A549 (cell line): ENCODE measurements at regions not wholly inside any gene's neighbourhood (a gene's known extent, or its start where the extent isn't known, plus 50 kb on each side); places are given as distances from the start of the nearest gene placed in this dataset.

ENCODE experiments used
- ATAC-seq, 2 experiments: fragments of 200-7000 bp in 1 of 2; fragments of >200 bp in 1 of 2; cut with Nextera tagmentation in 1 of 2; cut with Tn5 transposase in 1 of 2; 3 replicates each; pipeline versions ENCODE4 v1.8.0 to v1.9.1; 2018 to 2020; ENCODE audit warnings: mild to moderate bottlenecking in 1 of 2, moderate library complexity in 1 of 2
- CTCF ChIA-PET: fragments of 300-600 bp; sonication (Branson Sonifier 250); formaldehyde crosslinking; extraction: SDS; loops from one replicate; lab custom pipeline; 2021; ENCODE audit warnings: antibody characterized with exemption, inconsistent platforms; lab: Yijun Ruan, JAX
- POLR2A ChIA-PET: fragments of 350-600 bp; formaldehyde crosslinking; extraction: SDS; loops from one replicate; lab custom pipeline; 2021; ENCODE audit warnings: antibody characterized with exemption, inconsistent platforms; lab: Yijun Ruan, JAX
- DNase-seq, 2 experiments: peaks; one replicate each; pipeline versions ENCODE4 v3.0.0 to v3.0.0-alpha.2; 2011 to 2016; ENCODE audit warnings: low read depth in 1 of 2, low spot score in 1 of 2
- FAIRE-seq: peaks from 2 replicates; lab custom pipeline; 2011; peaks lifted over from hg19 to GRCh38; lab: Jason Lieb, UNC
- H3K27ac ChIP-seq, 2 experiments: fragments of >200 bp; sonication (Bioruptor Twin); formaldehyde crosslinking; 3 replicates each; pipeline ENCODE4 v1.5.1; 2016 to 2017
- H3K4me1 ChIP-seq: fragments of >200 bp; sonication (Bioruptor Twin); formaldehyde crosslinking; 3 replicates; pipeline ENCODE4 v1.6.1; 2016
- H3K4me2 ChIP-seq: fragments of >200 bp; sonication (Bioruptor Twin); formaldehyde crosslinking; 3 replicates; pipeline ENCODE4 v1.6.1; 2016
- H3K4me3 ChIP-seq: fragments of >200 bp; sonication (Bioruptor Twin); formaldehyde crosslinking; 3 replicates; pipeline ENCODE4 v1.5.1; 2016
- H3K9me3 ChIP-seq: fragments of >200 bp; sonication (Bioruptor Twin); formaldehyde crosslinking; 3 replicates; pipeline ENCODE4 v1.6.1; 2016
- BHLHE40 ChIP-seq: IDR thresholded peaks from 2 replicates; pipeline ENCODE4 v1.6.1; 2012; ENCODE audit warnings: low read depth, low read length, inconsistent platforms
- CHD2 ChIP-seq: fragments of 150-350 bp; IDR thresholded peaks from 2 replicates; pipeline ENCODE4 v1.6.1; 2014; ENCODE audit warnings: low read length; ENCODE audit not compliant: partially characterized antibody
- CHD4 ChIP-seq: fragments of 200-600 bp; sonication (generic); IDR thresholded peaks from 2 replicates; pipeline ENCODE4 v1.6.1; 2016; ENCODE audit warnings: antibody characterized with exemption, mild to moderate bottlenecking, borderline replicate concordance
- CTCF ChIP-seq: fragments of >200 bp; sonication (Bioruptor Twin); formaldehyde crosslinking; IDR thresholded peaks from 3 replicates; pipeline ENCODE4 v1.5.1; 2016
- E2F6 ChIP-seq: IDR thresholded peaks from 2 replicates; pipeline ENCODE4 v1.6.1; 2012; ENCODE audit warnings: low read depth, borderline replicate concordance
- ELK1 ChIP-seq: fragments of 150-350 bp; IDR thresholded peaks from 2 replicates; pipeline ENCODE4 v1.6.1; 2014; ENCODE audit warnings: low read depth, mild to moderate bottlenecking, low read length
- FOSL2 ChIP-seq, 2 experiments: fragments of 450-650 bp in 1 of 2; fragments of >200 bp in 1 of 2; sonication (Bioruptor Twin) in 1 of 2; formaldehyde crosslinking; IDR thresholded peaks; 2 replicates each; pipeline versions ENCODE4 v1.5.0 to v1.6.1; 2016 to 2020; ENCODE audit warnings: mild to moderate bottlenecking in 1 of 2, moderate library complexity in 1 of 2
- FOXS1 ChIP-seq: fragments of 250-450 bp; sonication (Bioruptor Pico); IDR thresholded peaks from 2 replicates; pipeline ENCODE4 v1.5.0; 2020; ENCODE audit warnings: mild to moderate bottlenecking, moderate library complexity
- GATA3 ChIP-seq: IDR thresholded peaks from 2 replicates; pipeline ENCODE4 v1.6.1; 2012; ENCODE audit warnings: borderline replicate concordance
- HMGXB4 ChIP-seq: fragments of 250-450 bp; sonication (Bioruptor Pico); IDR thresholded peaks from 2 replicates; pipeline ENCODE4 v1.5.0; 2021; ENCODE audit warnings: mild to moderate bottlenecking, moderate library complexity, borderline replicate concordance
- HOXA7 ChIP-seq: fragments of 250-450 bp; sonication (Bioruptor Pico); IDR thresholded peaks from 2 replicates; pipeline ENCODE4 v1.5.0; 2020; ENCODE audit warnings: mild to moderate bottlenecking, moderate library complexity
- JUNB ChIP-seq: fragments of >200 bp; sonication (Bioruptor Twin); formaldehyde crosslinking; IDR thresholded peaks from 2 replicates; pipeline ENCODE4 v1.6.1; 2016
- NPAS2 ChIP-seq: fragments of 250-450 bp; sonication (Bioruptor Pico); IDR thresholded peaks from 2 replicates; pipeline ENCODE4 v1.8.0; 2022; ENCODE audit warnings: mild to moderate bottlenecking, moderate library complexity, borderline replicate concordance
- PHF8 ChIP-seq: fragments of 200-600 bp; sonication (generic); IDR thresholded peaks from 2 replicates; pipeline ENCODE4 v1.6.1; 2016; ENCODE audit warnings: low read depth, mild to moderate bottlenecking, antibody characterized with exemption, moderate library complexity, borderline replicate concordance
- POLR2AphosphoS2 ChIP-seq: conservative IDR thresholded peaks from 2 replicates; pipeline ENCODE4 v1.6.1; 2012; ENCODE audit warnings: low read length, improper control_type of control experiment, inconsistent platforms
- RAD21 ChIP-seq, 2 experiments: fragments of >200 bp in 1 of 2; sonication (Bioruptor Twin) in 1 of 2; formaldehyde crosslinking in 1 of 2; IDR thresholded peaks in 1 of 2; conservative IDR thresholded peaks in 1 of 2; 2 replicates in 1 of 2; 3 replicates in 1 of 2; pipeline ENCODE4 v1.6.1; 2012 to 2018; ENCODE audit warnings: inconsistent platforms in 1 of 2
- RARB ChIP-seq: fragments of 250-450 bp; sonication (Bioruptor Pico); IDR thresholded peaks from 2 replicates; pipeline ENCODE4 v1.8.0; 2021; ENCODE audit warnings: mild to moderate bottlenecking, moderate library complexity
- REST ChIP-seq: fragments of 200-600 bp; sonication (generic); IDR thresholded peaks from 2 replicates; pipeline ENCODE4 v1.6.1; 2016; ENCODE audit warnings: antibody characterized with exemption, mild to moderate bottlenecking, moderate library complexity
- RFX5 ChIP-seq: fragments of 450-650 bp; IDR thresholded peaks from 2 replicates; pipeline ENCODE4 v1.7.1; 2014; ENCODE audit warnings: antibody characterized with exemption, mild to moderate bottlenecking, moderate library complexity
- SREBF2 ChIP-seq: fragments of 450-650 bp; IDR thresholded peaks from 2 replicates; pipeline ENCODE4 v1.6.1; 2014; ENCODE audit warnings: mild to moderate bottlenecking, moderate library complexity
- TFCP2L1 ChIP-seq: fragments of 250-450 bp; sonication (Bioruptor Pico); IDR thresholded peaks from 2 replicates; pipeline ENCODE4 v1.5.0; 2021; ENCODE audit warnings: mild to moderate bottlenecking
- TP53 ChIP-seq: fragments of 250-450 bp; sonication (Bioruptor Pico); IDR thresholded peaks from 2 replicates; pipeline ENCODE4 v1.5.0; 2021; ENCODE audit warnings: mild to moderate bottlenecking, moderate library complexity
- ZC3H11A ChIP-seq: fragments of 450-650 bp; IDR thresholded peaks from 2 replicates; pipeline ENCODE4 v1.6.1; 2014; ENCODE audit warnings: antibody characterized with exemption, mild to moderate bottlenecking
- WGBS: methylation state at CpG from one replicate; pipeline ENCODE4 v1.1.6; 2017; ENCODE audit errors: missing lambda C conversion rate; 5-methylcytosine and 5-hydroxymethylcytosine counted together

GRCh38 chr22:49100316-49100715, 727.4 kb downstream of the BRD1 start:
- DNase-seq (no peak), FAIRE-seq (no peak), ATAC-seq (no peak)
- H3K27ac ChIP-seq = no peak overlapping the region; a peak in 1 of 6 replicates
- POLR2A ChIA-PET = no interaction called here
- 78% methylated on average over 8 of the region's 9 CpGs for WGBS
- CTCF ChIA-PET = no interaction called here
- H3K4me3 ChIP-seq = no peak overlapping the region
- H3K4me1 ChIP-seq = peaks cover 9% of the 10 kb centered on the region; the same call in 1 of the 3 replicates
- H3K9me3 ChIP-seq = no peaks in the 10 kb centered on the region
- H3K4me2 ChIP-seq = no peak overlapping the region
- TF ChIP-seq TP53 (CRISPR knock-in tag) = no peak
- TF ChIP-seq SREBF2 = no peak
- TF ChIP-seq TFCP2L1 (CRISPR knock-in tag) = no peak
- no peak for TF ChIP-seq REST
- no peak for TF ChIP-seq ZC3H11A
- no peak for TF ChIP-seq RFX5
- no peak for TF ChIP-seq RAD21 (conservative IDR thresholded peaks at IDR 0.05 in 1 of 2, IDR thresholded peaks at IDR 0.05 in 1 of 2)
- TF ChIP-seq FOSL2 (IDR thresholded peaks at IDR 0.05) = no peak
- TF ChIP-seq FOSL2 (CRISPR knock-in tag; IDR thresholded peaks at IDR 0.05) = no peak
- TF ChIP-seq FOXS1 (CRISPR knock-in tag) = no peak
- no peak for TF ChIP-seq CHD4
- no peak for TF ChIP-seq HOXA7 (CRISPR knock-in tag)
- TF ChIP-seq ELK1 = no peak
- no peak for TF ChIP-seq CHD2
- TF ChIP-seq CTCF = no peak
- TF ChIP-seq JUNB = no peak
- no peak for TF ChIP-seq PHF8
- TF ChIP-seq GATA3 = no peak
- no peak for TF ChIP-seq NPAS2 (CRISPR knock-in tag)
- TF ChIP-seq, all 56 proteins: peak for 0

GRCh38 chr22:49099496-49100124, 728.1 kb downstream of the BRD1 start:
- WGBS = 9% methylated on average over 11 of the region's 15 CpGs
- FAIRE-seq (no peak), ATAC-seq (peak; percentile 89 to 93), DNase-seq (peak; percentile 48 to 53)
- Histone ChIP-seq H3K4me1 (peaks cover 9% of the 10 kb centered on the region; the same call in 1 of the 3 replicates), H3K4me2 (peak overlapping the region; percentile 40), H3K27ac (peak overlapping the region in 1 of 2 experiments; percentile 36; a peak in 2 of 6 replicates), H3K4me3 (no peak overlapping the region), H3K9me3 (no peaks in the 10 kb centered on the region)
- ChIA-PET POLR2A (no interaction called here), CTCF (no interaction called here)
- no peak for TF ChIP-seq CTCF
- TF ChIP-seq HMGXB4 (CRISPR knock-in tag) = no peak
- no peak for TF ChIP-seq PHF8
- TF ChIP-seq CHD4 = no peak
- no peak for TF ChIP-seq POLR2AphosphoS2
- TF ChIP-seq E2F6 = 0 out of 2 replicates have a peak, but pooled peaks have one; percentile 42
- TF ChIP-seq FOSL2 (IDR thresholded peaks at IDR 0.05) = no peak
- peak; percentile 72 for TF ChIP-seq FOSL2 (CRISPR knock-in tag; IDR thresholded peaks at IDR 0.05)
- no peak for TF ChIP-seq RARB (CRISPR knock-in tag)
- TF ChIP-seq SREBF2 = no peak
- TF ChIP-seq JUNB = peak; percentile 41; the same call in 1 of the 2 replicates
- 0 out of 2 replicates have a peak, but pooled peaks have one; percentile 8 for TF ChIP-seq BHLHE40
